ENCODE measurements at regions not wholly inside any gene's neighbourhood (a gene's known extent, or its start where the extent isn't known, plus 50 kb on each side); places are given as distances from the start of the nearest gene placed in this dataset.
A peak's percentile ranks its signal among the peaks of the same experiment; 100 is the strongest.

DNA sequence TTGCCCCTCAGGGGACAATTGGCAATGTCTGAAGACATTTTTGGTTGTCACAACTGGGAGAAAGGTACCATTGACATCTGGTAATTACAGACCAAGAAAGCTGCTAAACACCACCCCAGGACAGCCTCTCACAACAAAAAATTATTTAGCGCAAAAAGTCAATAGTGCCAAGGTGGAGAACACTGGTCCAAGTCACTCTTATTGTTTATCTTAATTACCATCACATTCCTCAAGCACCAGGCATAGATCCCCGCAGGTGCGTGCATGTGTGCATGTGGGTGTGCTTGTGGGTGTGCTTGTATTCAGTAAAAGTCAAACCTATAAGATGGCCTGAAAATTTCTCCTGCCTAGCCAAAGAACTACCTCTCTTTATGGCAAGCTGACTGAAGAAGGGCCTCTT is 74.9 kb upstream of the WDR75 start:
- Histone ChIP-seq H2AFZ (ENCODE audit: control insufficient read depth, low read length) (no peak overlapping the region), H4K20me1 (ENCODE audit: control insufficient read depth, extremely low read depth, insufficient read depth, low read length) (no peaks in the 10 kb centered on the region), H3K4me3 (ENCODE audit: control insufficient read depth in 2 of 3, extremely low read depth in 1 of 3, insufficient read depth in 2 of 3, low read depth in 1 of 3, low read length in 3 of 3) (no peak overlapping the region), H3K4me2 (ENCODE audit: control insufficient read depth, extremely low read depth, insufficient read depth, low read depth, low read length) (no peak overlapping the region), H3K4me1 (ENCODE audit: control insufficient read depth, extremely low read depth, insufficient read depth, low read length) (peaks cover 10% of the 10 kb centered on the region), H3K9me1 (ENCODE audit: control insufficient read depth, extremely low read depth, insufficient read depth, low read length) (no peaks in the 10 kb centered on the region), H3K9me3 (ENCODE audit: control insufficient read depth, low read depth, low read length) (no peaks in the 10 kb centered on the region), H3K9ac (ENCODE audit: control insufficient read depth, extremely low read depth, insufficient read depth, low read length) (no peak overlapping the region), H3K79me2 (ENCODE audit: control insufficient read depth, insufficient read depth, low read length) (no peaks in the 10 kb centered on the region), H3K27ac (ENCODE audit: control insufficient read depth, insufficient read depth, low read length) (no peak overlapping the region), H3K36me3 (ENCODE audit: control insufficient read depth in 2 of 2, extremely low read depth in 1 of 2, insufficient read depth in 2 of 2, low read length in 2 of 2) (no peaks in the 10 kb centered on the region), H3K27me3 (ENCODE audit: control insufficient read depth, extremely low read depth, insufficient read depth, low read length) (no peaks in the 10 kb centered on the region)
- dilution Hi-C loops (cut with MboI; ENCODE audit: extremely low pct_ligation_motif_present, low sequenced_read_pairs) = no loop called here
- DNase-seq (ENCODE audit: low read depth, low spot score) (no peak), FAIRE-seq (peak; percentile 32)
- TF ChIP-seq, protein P1, sequence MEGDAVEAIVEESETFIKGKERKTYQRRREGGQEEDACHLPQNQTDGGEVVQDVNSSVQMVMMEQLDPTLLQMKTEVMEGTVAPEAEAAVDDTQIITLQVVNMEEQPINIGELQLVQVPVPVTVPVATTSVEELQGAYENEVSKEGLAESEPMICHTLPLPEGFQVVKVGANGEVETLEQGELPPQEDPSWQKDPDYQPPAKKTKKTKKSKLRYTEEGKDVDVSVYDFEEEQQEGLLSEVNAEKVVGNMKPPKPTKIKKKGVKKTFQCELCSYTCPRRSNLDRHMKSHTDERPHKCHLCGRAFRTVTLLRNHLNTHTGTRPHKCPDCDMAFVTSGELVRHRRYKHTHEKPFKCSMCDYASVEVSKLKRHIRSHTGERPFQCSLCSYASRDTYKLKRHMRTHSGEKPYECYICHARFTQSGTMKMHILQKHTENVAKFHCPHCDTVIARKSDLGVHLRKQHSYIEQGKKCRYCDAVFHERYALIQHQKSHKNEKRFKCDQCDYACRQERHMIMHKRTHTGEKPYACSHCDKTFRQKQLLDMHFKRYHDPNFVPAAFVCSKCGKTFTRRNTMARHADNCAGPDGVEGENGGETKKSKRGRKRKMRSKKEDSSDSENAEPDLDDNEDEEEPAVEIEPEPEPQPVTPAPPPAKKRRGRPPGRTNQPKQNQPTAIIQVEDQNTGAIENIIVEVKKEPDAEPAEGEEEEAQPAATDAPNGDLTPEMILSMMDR (optimal IDR thresholded peaks at IDR 0.05 in 1 of 3, IDR thresholded peaks at IDR 0.05 in 1 of 3, conservative IDR thresholded peaks at IDR 0.05 in 1 of 3; ENCODE audit: extremely low read depth in 1 of 3, insufficient read depth in 2 of 3, low read length in 3 of 3) = no peak
- no peak for TF ChIP-seq EZH2 (IDR thresholded peaks at IDR 0.05; ENCODE audit: low read length)

DNA sequence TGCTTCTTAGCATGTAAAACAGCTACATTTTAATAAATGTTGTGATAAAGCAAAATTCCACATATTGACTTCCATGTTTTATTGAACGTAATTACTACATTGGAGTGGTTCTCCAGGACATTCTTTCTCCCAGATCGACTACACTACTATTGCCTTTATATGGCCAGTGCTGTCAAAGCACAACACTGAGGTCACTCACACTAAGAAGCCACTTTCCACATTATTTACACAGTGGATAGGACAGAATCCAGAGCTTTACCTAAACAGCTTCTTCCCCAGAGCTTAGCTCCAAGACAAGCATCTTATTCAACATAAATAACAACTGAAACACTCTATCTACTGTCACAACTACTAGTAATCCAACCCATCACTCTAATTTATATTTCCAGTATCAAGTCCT is 73.9 kb upstream of the WDR75 start:
- Histone ChIP-seq H2AFZ (ENCODE audit: control insufficient read depth, low read length) (no peak overlapping the region), H3K4me2 (ENCODE audit: control insufficient read depth, extremely low read depth, insufficient read depth, low read depth, low read length) (no peak overlapping the region), H3K4me1 (ENCODE audit: control insufficient read depth, extremely low read depth, insufficient read depth, low read length) (peaks cover 10% of the 10 kb centered on the region), H3K27ac (ENCODE audit: control insufficient read depth, insufficient read depth, low read length) (no peak overlapping the region), H3K79me2 (ENCODE audit: control insufficient read depth, insufficient read depth, low read length) (no peaks in the 10 kb centered on the region), H3K9me1 (ENCODE audit: control insufficient read depth, extremely low read depth, insufficient read depth, low read length) (no peaks in the 10 kb centered on the region), H3K27me3 (ENCODE audit: control insufficient read depth, extremely low read depth, insufficient read depth, low read length) (no peaks in the 10 kb centered on the region), H3K9ac (ENCODE audit: control insufficient read depth, extremely low read depth, insufficient read depth, low read length) (no peak overlapping the region), H4K20me1 (ENCODE audit: control insufficient read depth, extremely low read depth, insufficient read depth, low read length) (no peaks in the 10 kb centered on the region), H3K9me3 (ENCODE audit: control insufficient read depth, low read depth, low read length) (no peaks in the 10 kb centered on the region), H3K36me3 (ENCODE audit: control insufficient read depth in 2 of 2, extremely low read depth in 1 of 2, insufficient read depth in 2 of 2, low read length in 2 of 2) (no peaks in the 10 kb centered on the region), H3K4me3 (ENCODE audit: control insufficient read depth in 2 of 3, extremely low read depth in 1 of 3, insufficient read depth in 2 of 3, low read depth in 1 of 3, low read length in 3 of 3) (no peak overlapping the region)
- TF ChIP-seq, protein P1 (optimal IDR thresholded peaks at IDR 0.05 in 1 of 3, IDR thresholded peaks at IDR 0.05 in 1 of 3, conservative IDR thresholded peaks at IDR 0.05 in 1 of 3; ENCODE audit: extremely low read depth in 1 of 3, insufficient read depth in 2 of 3, low read length in 3 of 3) = no peak
- TF ChIP-seq EZH2 (IDR thresholded peaks at IDR 0.05; ENCODE audit: low read length) = no peak
- no peak for DNase-seq (ENCODE audit: low read depth, low spot score)
- FAIRE-seq = no peak
- dilution Hi-C loops (cut with MboI; ENCODE audit: extremely low pct_ligation_motif_present, low sequenced_read_pairs) = no loop called here

All from keratinocyte (primary cell).